Cardiac muscle cell (in vitro differentiated cells and primary cell): ENCODE measurements at regions not wholly inside any gene's neighbourhood (a gene's known extent, or its start where the extent isn't known, plus 50 kb on each side); places are given as distances from the start of the nearest gene placed in this dataset.

Source experiments
- DNase-seq, 2 donors: peaks; one replicate each; pipeline versions ENCODE4 v3.0.0 to v3.0.0-alpha.2; 2010 to 2017; ENCODE audit warnings: low read depth in 1 of 2, low spot score in 1 of 2
- H3K27ac ChIP-seq: fragments of 200-600 bp; sonication (generic); 2 replicates; pipeline ENCODE4 v1.5.1; 2016
- H3K27me3 ChIP-seq: fragments of 200-600 bp; sonication (generic); 2 replicates; pipeline ENCODE4 v1.6.0; 2016; ENCODE audit warnings: control low read depth
- H3K36me3 ChIP-seq: fragments of 200-600 bp; sonication (generic); 2 replicates; pipeline ENCODE4 v1.5.1; 2016; ENCODE audit warnings: control low read depth
- H3K4me1 ChIP-seq: fragments of 200-600 bp; sonication (generic); 2 replicates; pipeline ENCODE4 v1.8.1; 2017; ENCODE audit warnings: low read depth, mild to moderate bottlenecking, mixed run types
- H3K4me3 ChIP-seq: fragments of 200-600 bp; sonication (generic); 2 replicates; pipeline ENCODE4 v1.5.1; 2016; ENCODE audit warnings: mild to moderate bottlenecking
- H3K9me3 ChIP-seq: fragments of 200-600 bp; sonication (generic); 2 replicates; pipeline ENCODE4 v1.5.1; 2017; ENCODE audit warnings: low read depth, mild to moderate bottlenecking, control low read depth
- TF ChIP-seq, protein P1 (sequence below): IDR thresholded peaks from 2 replicates; pipeline ENCODE4 v1.5.1; 2012; ENCODE audit warnings: low read depth, mild to moderate bottlenecking, low read length

DNA sequence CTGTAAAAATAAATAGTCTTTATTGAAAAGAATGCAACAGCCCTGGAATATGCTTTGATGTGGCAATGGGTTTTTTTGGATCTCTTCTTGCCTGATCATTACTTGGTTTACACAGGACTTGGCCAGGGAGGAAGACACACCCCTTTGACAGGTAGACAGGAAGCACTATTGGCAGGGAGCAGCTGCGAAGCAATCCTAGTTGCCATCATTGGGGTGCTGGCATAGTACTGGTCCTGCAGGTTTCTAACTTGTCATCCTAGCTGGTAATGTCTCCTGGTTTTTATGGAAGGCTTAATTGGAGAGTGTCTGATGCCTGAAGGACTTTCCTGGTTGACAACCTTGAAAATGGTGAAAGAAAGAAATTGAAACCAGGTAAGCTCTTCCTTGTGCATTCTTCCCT lies 71.2 kb upstream of the CCN6 start:
- TF ChIP-seq, protein P1, sequence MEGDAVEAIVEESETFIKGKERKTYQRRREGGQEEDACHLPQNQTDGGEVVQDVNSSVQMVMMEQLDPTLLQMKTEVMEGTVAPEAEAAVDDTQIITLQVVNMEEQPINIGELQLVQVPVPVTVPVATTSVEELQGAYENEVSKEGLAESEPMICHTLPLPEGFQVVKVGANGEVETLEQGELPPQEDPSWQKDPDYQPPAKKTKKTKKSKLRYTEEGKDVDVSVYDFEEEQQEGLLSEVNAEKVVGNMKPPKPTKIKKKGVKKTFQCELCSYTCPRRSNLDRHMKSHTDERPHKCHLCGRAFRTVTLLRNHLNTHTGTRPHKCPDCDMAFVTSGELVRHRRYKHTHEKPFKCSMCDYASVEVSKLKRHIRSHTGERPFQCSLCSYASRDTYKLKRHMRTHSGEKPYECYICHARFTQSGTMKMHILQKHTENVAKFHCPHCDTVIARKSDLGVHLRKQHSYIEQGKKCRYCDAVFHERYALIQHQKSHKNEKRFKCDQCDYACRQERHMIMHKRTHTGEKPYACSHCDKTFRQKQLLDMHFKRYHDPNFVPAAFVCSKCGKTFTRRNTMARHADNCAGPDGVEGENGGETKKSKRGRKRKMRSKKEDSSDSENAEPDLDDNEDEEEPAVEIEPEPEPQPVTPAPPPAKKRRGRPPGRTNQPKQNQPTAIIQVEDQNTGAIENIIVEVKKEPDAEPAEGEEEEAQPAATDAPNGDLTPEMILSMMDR = no peak
- no peak for DNase-seq
- H3K36me3 ChIP-seq = no peaks in the 10 kb centered on the region
- H3K27ac ChIP-seq = no peak overlapping the region
- no peak overlapping the region for H3K4me3 ChIP-seq
- H3K27me3 ChIP-seq = peaks cover 35% of the 10 kb centered on the region
- no peaks in the 10 kb centered on the region for H3K9me3 ChIP-seq
- no peaks in the 10 kb centered on the region for H3K4me1 ChIP-seq

DNA sequence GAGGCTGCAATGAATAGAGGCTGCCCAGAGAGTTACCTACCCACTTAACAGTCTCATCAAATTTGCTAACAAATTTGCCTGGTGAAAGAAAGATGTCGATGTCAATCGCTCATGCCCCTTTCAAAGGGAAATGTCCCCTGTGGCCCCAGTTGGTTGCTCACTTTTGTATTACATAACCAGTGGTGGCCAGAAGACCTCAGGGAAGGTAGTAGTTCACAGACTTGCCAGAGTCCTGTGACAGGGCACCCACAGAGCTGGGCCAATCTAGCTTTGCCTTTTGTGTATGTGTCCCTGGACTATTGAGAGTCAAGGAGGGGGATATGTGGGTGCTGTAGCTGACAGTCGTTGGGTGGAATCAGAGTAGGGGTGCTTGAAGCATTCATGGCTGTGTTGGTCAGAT lies 70.7 kb upstream of the CCN6 start:
- no peak for DNase-seq
- no peak overlapping the region for H3K4me3 ChIP-seq
- TF ChIP-seq, protein P1 = no peak
- no peaks in the 10 kb centered on the region for H3K4me1 ChIP-seq
- peaks cover 32% of the 10 kb centered on the region for H3K27me3 ChIP-seq
- H3K9me3 ChIP-seq = no peaks in the 10 kb centered on the region
- no peak overlapping the region for H3K27ac ChIP-seq
- no peaks in the 10 kb centered on the region for H3K36me3 ChIP-seq

GRCh38 chr6:111984081-111984480 lies 69.8 kb upstream of the CCN6 start:
- Histone ChIP-seq H3K4me1 (no peaks in the 10 kb centered on the region), H3K9me3 (no peaks in the 10 kb centered on the region), H3K36me3 (no peaks in the 10 kb centered on the region), H3K27me3 (peaks cover 27% of the 10 kb centered on the region), H3K27ac (no peak overlapping the region), H3K4me3 (no peak overlapping the region)
- TF ChIP-seq, protein P1 = no peak
- no peak for DNase-seq

DNA sequence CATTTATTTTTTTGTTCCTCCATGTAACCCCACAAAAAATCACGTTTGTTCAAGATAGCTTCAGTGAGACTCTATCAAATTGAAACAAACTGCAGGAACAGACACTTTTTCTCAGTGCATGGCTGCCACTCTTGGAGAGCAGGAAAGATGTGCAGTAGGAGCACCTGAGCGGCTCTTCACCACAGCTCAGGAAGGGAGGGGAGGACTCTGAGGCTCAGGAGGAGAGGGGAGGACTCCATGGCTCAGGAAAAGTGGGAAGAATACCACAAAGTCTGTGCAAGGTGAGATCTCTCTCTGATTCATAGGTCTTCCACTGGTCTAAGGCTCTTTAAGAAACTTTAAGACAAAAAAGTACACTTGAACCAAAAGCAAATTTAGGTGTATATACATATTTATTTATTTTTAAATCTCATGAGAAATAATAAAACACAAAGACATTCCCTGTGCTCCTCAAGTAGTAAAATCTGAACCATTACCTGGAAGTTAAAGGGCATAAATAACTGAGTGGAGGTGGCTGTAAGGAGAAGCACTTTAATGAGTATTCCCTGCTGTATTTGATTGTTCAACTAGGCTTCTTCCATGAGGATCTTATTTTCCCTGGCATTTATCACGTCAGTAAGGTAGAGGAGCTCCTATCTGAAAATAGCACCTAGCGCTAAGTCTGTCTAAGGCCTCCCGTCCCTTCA lies 69.2 kb upstream of the CCN6 start:
- H3K36me3 ChIP-seq = no peaks in the 10 kb centered on the region
- peaks cover 25% of the 10 kb centered on the region for H3K27me3 ChIP-seq
- H3K27ac ChIP-seq = no peak overlapping the region
- no peaks in the 10 kb centered on the region for H3K9me3 ChIP-seq
- no peaks in the 10 kb centered on the region for H3K4me1 ChIP-seq
- TF ChIP-seq, protein P1 = no peak
- no peak overlapping the region for H3K4me3 ChIP-seq
- no peak for DNase-seq

DNA sequence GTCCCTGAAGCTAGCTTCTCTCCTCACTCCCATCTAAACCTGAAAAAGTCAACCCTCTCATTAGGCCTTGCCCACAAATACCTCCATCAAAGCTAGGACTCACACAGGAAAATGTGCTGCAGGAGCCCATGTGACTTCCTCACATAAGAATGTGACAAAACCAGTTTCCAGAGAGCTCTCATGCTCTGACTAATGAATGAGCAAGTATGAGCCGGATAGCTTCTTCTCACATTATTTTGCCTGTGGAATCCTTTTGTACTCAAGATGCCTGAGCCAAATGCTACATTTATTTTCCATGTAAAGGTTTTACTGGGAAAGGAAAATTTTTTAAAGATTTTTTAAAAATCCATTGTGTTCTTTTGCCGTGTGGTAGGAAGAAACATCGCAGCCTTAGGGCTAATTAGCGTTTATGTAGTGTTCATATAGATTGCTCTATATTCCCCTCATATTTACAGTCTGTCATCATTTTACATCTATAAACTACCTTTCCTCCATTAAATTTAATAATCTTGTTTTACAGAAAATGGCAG lies 68.6 kb upstream of the CCN6 start:
- Histone ChIP-seq H3K36me3 (no peaks in the 10 kb centered on the region), H3K27me3 (peaks cover 18% of the 10 kb centered on the region), H3K4me3 (no peak overlapping the region), H3K27ac (no peak overlapping the region), H3K9me3 (no peaks in the 10 kb centered on the region), H3K4me1 (no peaks in the 10 kb centered on the region)
- DNase-seq = peak in 1 of 2 donors; percentile 59
- TF ChIP-seq, protein P1 = no peak
